Fibroblast of gingiva (primary cell): ENCODE measurements at regions not wholly inside any gene's neighbourhood (a gene's known extent, or its start where the extent isn't known, plus 50 kb on each side); places are given as distances from the start of the nearest gene placed in this dataset.
A peak's percentile ranks its signal among the peaks of the same experiment; 100 is the strongest.

Experiments used
- DNase-seq: peaks from one replicate; pipeline ENCODE4 v3.0.0-alpha.2; 2011; ENCODE audit warnings: low read depth

DNA sequence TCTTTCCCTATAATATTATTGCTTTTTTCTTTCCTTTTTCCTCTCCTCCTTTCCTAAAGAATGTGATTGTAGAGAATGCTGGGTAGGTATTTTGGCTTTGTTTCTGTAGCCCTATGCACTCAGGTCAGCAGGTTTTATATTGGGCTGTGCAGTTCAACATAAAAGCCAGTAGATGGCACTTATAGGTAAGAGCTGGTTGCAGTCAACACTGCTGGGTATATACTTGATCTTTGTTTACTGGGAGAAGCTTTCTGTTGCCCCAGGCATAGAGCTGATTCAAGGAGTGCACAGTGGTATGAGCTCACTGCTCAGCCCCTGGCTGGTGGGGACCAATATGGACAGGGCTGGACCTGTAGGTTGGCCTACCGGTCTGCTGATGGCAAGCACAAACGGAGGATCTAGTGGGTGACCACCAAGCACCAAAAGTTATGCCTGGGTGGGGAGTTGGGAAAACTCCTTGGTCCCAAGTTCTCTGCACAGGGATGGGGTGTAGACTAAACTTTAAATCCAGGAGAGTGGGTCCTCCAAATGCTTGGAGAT, 378.9 kb downstream of the PMP22 start:
- DNase-seq: peak; percentile 2

DNA sequence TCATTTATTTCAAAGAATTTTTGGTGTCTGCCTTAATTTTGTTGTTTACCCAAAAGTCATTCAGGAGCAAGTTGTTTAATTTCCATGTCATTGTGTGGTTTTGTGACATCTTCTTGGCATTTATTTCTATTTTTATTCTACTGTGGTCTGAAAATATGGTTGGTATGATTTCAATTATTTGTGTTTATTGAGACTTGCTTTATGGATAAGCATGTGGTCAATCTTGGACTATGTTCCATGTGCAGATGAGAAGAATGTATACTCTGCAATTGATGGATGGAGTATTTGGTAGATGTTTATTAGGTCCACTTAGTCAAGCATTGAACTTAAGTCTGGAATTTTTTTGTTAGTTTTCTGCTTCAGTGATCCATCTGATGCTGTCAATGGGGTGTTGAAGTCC, 383.0 kb downstream of the PMP22 start:
- peak; percentile 78 for DNase-seq

- no peak for DNase-seq
These were observed 389.3 kb downstream of the PMP22 start for GRCh38 chr17:14875557-14876412.

DNA sequence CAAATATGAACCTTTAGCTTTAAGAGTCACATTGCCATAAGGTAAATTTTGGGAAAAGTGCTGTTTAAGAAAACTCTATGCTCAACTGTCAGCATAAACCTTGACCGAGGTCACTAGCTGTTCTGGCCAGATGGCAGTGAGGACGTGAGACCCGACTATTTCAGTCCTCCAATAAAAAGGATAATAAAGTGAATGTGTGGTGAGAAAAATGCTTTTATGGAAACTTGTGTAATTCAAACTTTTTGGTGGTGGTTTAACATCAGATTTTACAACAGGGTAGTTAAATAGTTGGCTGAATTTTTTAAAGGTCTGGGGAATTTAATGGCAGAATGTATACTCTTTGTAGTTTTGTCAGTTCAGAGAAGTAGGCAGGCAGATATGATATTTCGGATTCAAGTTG, 391.1 kb downstream of the PMP22 start:
- DNase-seq: no peak

DNA sequence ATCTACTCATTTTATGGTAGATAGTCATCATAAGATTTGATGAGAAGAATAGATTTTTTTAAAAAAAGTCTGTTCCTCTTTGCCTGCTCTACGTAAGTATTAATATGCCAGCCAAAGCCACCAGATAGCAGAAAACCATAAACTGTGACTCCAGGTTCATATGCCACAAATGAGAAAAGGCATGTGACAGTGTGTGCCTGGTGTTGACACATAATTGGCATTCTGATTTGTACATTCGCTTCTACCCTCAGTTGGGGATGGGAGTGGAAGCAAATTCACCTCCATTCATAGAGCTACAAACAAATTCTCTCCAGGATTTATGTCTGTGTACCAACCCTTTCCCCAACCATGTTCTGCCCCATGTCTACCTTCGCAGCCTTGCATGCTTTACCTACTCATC, 391.6 kb downstream of the PMP22 start:
- no peak for DNase-seq

DNA sequence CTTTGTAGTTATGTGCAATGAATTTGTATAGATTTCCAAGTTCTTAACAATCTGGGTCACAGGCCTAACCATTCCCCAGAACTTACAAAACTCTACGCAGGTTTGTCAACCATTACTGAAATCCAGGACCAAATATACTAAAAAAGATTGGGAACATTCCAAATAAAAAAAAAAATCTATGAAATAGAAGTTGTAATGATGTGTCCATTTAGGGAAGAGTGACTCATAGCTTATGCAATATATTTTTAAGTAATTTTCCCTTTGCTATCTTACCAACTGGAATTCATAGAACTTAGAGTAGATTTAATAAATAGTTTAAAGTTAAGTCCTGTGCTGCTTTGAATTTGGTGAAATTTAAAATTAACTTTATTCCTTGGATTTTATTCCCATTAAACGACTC, 393.2 kb downstream of the PMP22 start:
- DNase-seq: peak; percentile 65

GRCh38 chr17:14866266-14866665, 398.9 kb downstream of the PMP22 start:
- peak; percentile 70 for DNase-seq

GRCh38 chr17:14864127-14864526, 401.0 kb downstream of the PMP22 start:
- no peak for DNase-seq

DNA sequence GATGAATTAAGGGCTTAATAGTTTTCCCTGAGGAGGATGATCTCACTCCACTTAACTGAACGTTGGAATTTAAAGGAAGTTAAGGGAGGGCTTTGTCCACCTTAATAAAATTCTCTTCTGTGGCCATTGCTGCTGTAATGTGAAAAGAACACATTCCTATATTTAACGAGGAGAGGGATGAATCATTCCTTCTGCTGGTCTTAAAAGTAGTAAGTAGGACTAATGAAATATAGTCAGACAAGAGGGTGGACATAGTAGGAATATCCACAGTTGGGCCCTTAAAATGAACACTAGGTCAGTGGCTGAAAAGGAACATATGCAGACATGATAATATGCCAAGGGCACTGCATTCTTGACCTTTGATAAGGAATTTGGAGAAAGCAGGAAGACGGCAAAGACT, 405.6 kb downstream of the PMP22 start:
- DNase-seq: no peak

- no peak for DNase-seq
These were observed 408.9 kb downstream of the PMP22 start for GRCh38 chr17:14856176-14856575.

- DNase-seq: no peak
These were observed 410.4 kb downstream of the PMP22 start for GRCh38 chr17:14854691-14855090.

DNA sequence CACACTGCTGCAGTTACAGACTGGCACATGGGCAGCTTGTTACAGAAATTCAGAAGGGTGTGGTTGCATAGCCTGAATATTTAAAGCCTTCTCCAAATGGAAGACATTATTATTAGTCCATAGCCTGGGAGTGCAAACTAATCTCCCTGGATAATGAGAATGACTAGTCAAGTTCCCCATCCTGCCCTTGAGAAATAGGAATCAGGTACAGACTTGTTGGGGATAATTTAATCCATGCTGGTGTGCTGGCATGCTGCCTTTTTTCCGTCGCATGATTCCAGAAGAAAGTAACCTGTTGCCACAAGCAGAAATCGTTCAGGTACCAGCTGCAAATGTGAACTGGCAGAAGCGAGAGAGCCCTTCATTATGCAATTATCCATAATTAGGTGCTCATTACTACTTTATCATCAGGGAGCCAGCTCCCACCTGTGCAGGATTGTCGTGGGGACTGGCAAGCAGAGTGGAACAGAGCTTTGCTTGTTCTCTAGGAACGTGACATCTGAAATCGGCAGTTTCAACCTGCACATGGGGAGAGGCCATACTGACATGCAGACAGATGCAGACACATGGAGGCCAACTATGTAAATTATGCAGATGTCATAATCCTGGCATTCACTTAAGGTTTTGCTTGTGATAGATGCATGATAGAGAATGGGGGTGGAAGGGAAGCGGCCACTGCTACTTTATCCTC, 419.4 kb downstream of the PMP22 start:
- peak; percentile 55 for DNase-seq

GRCh38 chr17:14843086-14843795, 421.9 kb downstream of the PMP22 start:
- DNase-seq: no peak

DNA sequence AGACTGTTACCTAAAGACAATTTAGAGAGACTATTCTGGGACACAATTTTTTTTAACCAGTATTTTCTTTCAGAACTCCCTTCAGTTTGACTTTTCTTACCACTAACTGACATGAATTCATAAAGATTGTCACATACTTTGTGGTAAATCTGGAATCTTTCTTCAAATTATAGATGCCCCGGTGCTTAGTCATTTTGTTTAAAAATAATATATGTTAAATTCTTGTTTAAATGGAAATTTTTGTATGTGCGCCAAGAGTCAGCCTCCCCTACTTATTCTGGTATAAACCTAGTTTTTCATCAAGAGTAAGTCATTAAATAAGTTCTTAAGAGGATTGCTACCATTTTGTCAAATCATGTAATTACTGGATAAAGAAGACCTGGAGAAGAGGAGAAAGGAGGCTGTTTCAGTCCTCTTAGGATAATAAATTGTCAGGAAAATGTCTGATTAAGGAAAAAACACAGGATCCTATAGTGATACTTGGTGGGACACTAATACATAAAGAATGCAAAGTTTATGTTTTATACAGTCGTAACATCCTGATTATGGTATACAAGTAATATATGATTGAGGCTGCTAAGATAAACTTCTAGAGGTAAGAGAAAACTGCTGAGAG, 424.4 kb downstream of the PMP22 start:
- peak; percentile 41 for DNase-seq

- DNase-seq: no peak
These were observed 426.6 kb downstream of the PMP22 start for GRCh38 chr17:14838567-14838966.

DNA sequence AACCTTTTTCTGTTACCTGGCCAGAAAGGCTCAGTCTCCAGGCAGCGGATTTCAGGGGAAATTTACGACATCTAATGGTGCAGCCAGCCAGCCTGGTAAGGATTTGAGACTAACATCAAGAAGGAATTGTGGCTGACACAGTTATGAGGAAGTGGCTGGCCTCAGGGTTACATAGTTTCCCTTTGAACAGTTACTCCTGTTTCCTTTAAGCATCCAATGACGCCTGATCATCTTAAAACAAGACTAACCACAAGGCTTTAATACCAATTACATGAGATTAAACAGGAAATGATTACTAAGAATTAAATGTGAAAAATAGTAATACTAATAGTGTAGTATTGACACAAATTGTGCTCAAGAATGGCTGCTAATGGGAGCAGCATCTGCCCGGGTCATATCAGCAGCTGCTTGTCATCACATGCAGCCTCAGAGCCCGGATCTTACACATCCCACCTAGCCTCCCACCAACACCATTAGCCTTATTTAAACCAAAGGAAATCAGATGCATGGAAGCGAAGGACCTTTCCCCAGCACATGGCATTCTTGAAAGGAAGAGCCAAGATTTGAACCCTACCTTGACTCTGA, 431.8 kb downstream of the PMP22 start:
- DNase-seq: peak; percentile 77

GRCh38 chr17:14831491-14831890, 433.6 kb downstream of the PMP22 start:
- DNase-seq: no peak

DNA sequence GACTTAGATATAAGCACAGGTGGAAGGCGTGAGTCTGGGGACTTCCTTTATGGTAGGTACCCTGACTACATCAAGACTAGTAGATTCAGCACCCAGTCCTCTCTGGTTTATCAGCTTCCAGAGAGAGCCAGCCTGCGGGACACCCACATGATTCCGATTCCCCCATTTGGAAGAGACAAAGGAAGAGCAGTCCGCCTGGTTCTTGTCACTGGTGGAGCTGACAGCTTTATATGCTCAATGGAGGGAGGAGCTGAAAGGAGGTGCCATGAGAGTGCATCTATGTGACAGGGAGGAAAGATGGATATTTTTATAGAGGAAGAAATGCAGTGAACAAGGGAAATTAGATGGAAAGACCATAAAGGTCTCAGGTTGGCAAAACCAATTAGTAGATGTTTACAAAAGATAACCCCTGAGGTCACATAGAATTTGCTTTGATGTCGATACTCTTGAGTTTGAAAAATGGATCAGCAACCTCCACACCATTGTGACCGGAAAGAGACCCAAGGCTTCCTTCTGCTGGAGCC, 437.7 kb downstream of the PMP22 start:
- no peak for DNase-seq

GRCh38 chr17:14826358-14826757, 438.8 kb downstream of the PMP22 start:
- DNase-seq: peak; percentile 5

DNA sequence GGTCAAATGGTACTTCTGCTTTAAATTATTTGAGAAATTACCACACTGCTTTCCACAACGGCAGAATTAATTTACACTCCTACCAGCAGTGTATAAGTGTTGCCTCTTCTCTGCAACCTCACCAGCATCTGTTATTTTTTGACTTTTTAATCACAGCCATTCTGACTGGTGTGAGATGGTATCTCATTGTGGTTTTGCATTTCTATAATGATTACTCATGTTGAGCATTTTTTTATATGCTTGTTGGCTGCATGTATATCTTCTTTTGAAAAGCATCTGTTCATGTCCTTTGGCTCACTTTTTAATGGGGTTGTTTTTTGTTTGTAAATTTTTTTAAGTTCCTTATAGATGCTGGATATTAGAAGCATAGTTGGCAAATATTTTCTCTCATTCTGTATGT, 446.7 kb downstream of the PMP22 start:
- no peak for DNase-seq

- no peak for DNase-seq
These were observed 450.0 kb downstream of the PMP22 start for GRCh38 chr17:14815079-14815478.
